Liver (tissue), 8 donors: ENCODE measurements at regions not wholly inside any gene's neighbourhood (a gene's known extent, or its start where the extent isn't known, plus 50 kb on each side); places are given as distances from the start of the nearest gene placed in this dataset.
"Not testable (repeated sequence)": the region's sequence is repeated elsewhere in the genome, so short reads cannot be mapped to it uniquely, and the experiment has no call there.

Experiments used
- DNase-seq: peaks from one replicate; pipeline ENCODE4 v3.0.0-alpha.2; 2017; ENCODE audit warnings: low spot score
- H3K27ac ChIP-seq, 2 donors: one replicate each; pipeline ENCODE4 v1.7.0; 2013; ENCODE audit warnings: inconsistent platforms in 2 of 2, low read length in 2 of 2, control low read depth in 1 of 2, low read depth in 1 of 2, mild to moderate bottlenecking in 1 of 2
- H3K27me3 ChIP-seq, 4 donors: one replicate each; pipeline versions ENCODE4 v1.6.1 to v1.7.0; 2013; ENCODE audit warnings: low read length in 3 of 4, inconsistent platforms in 1 of 4, mild to moderate bottlenecking in 1 of 4, moderate library complexity in 1 of 4; ENCODE audit not compliant: control insufficient read depth in 4 of 4, insufficient read depth in 4 of 4
- H3K36me3 ChIP-seq, 4 donors: one replicate each; pipeline versions ENCODE4 v1.6.1 to v1.7.0; 2013; ENCODE audit warnings: low read length in 3 of 4, mild to moderate bottlenecking in 3 of 4, low read depth in 1 of 4, moderate library complexity in 1 of 4; ENCODE audit not compliant: control insufficient read depth in 4 of 4, insufficient read depth in 3 of 4
- H3K4me1 ChIP-seq, 4 donors: one replicate each; pipeline versions ENCODE4 v1.6.1 to v1.7.0; 2013; ENCODE audit warnings: low read length in 3 of 4, mild to moderate bottlenecking in 3 of 4, moderate library complexity in 1 of 4; ENCODE audit not compliant: control insufficient read depth in 4 of 4, insufficient read depth in 4 of 4
- H3K4me3 ChIP-seq, 3 donors: one replicate each; pipeline versions ENCODE4 v1.6.1 to v1.7.0; 2013; ENCODE audit warnings: low read length in 3 of 3, control low read depth in 1 of 3, low read depth in 1 of 3, mild to moderate bottlenecking in 1 of 3
- H3K9ac ChIP-seq, 2 donors: one replicate each; pipeline ENCODE4 v1.7.0; 2013; ENCODE audit warnings: low read length in 2 of 2, mild to moderate bottlenecking in 2 of 2, moderate library complexity in 2 of 2, control low read depth in 1 of 2, low read depth in 1 of 2
- H3K9me3 ChIP-seq, 4 donors: one replicate each; pipeline versions ENCODE4 v1.6.1 to v1.7.0; 2013; ENCODE audit warnings: low read length in 3 of 4; ENCODE audit not compliant: control insufficient read depth in 4 of 4
- CTCF ChIP-seq: fragments of 150-350 bp; IDR thresholded peaks from 2 replicates; pipeline ENCODE4 v1.5.1; 2017; ENCODE audit warnings: improper control_type of control experiment, low read depth, low read length; ENCODE audit not compliant: missing input control
- EGR1 ChIP-seq, 2 donors: IDR thresholded peaks; 2 replicates each; pipeline ENCODE4 v1.6.1; 2016 to 2018; ENCODE audit warnings: antibody characterized with exemption in 2 of 2, low read depth in 2 of 2
- FOXA1 ChIP-seq: IDR thresholded peaks from 2 replicates; pipeline ENCODE4 v1.6.1; 2016; ENCODE audit warnings: antibody characterized with exemption
- FOXA2 ChIP-seq: IDR thresholded peaks from 2 replicates; pipeline ENCODE4 v1.6.1; 2016; ENCODE audit warnings: antibody characterized with exemption
- GABPA ChIP-seq, 2 donors: IDR thresholded peaks in 1 of 2; conservative IDR thresholded peaks in 1 of 2; 2 replicates each; pipeline ENCODE4 v1.6.1; 2016; ENCODE audit warnings: antibody characterized with exemption in 2 of 2, mild to moderate bottlenecking in 1 of 2, moderate library complexity in 1 of 2
- HNF4G ChIP-seq: IDR thresholded peaks from 2 replicates; pipeline ENCODE4 v1.6.1; 2016; ENCODE audit warnings: antibody characterized with exemption
- JUND ChIP-seq, 2 donors: IDR thresholded peaks; 2 replicates each; pipeline ENCODE4 v1.6.1; 2016; ENCODE audit warnings: antibody characterized with exemption in 2 of 2
- MAX ChIP-seq: IDR thresholded peaks from 2 replicates; pipeline ENCODE4 v1.6.1; 2016; ENCODE audit warnings: antibody characterized with exemption
- SP1 ChIP-seq: IDR thresholded peaks from 2 replicates; pipeline ENCODE4 v1.6.1; 2018; ENCODE audit warnings: antibody characterized with exemption, mild to moderate bottlenecking
- TAF1 ChIP-seq: conservative IDR thresholded peaks from 2 replicates; pipeline ENCODE4 v1.6.1; 2016; ENCODE audit warnings: antibody characterized with exemption, mild to moderate bottlenecking
- YY1 ChIP-seq: IDR thresholded peaks from 2 replicates; pipeline ENCODE4 v1.6.1; 2016; ENCODE audit warnings: antibody characterized with exemption, mild to moderate bottlenecking
- ZBTB33 ChIP-seq: IDR thresholded peaks from 2 replicates; pipeline ENCODE4 v1.6.1; 2016; ENCODE audit warnings: antibody characterized with exemption
- WGBS: extraction: QIAGEN DNeasy Blood & Tissue Kit; methylation state at CpG from one replicate; pipeline ENCODE4 v1.1.7; 2013; 5-methylcytosine and 5-hydroxymethylcytosine counted together
- TF ChIP-seq, protein P1 (sequence below): IDR thresholded peaks from 2 replicates; pipeline ENCODE4 v1.6.1; 2016; ENCODE audit warnings: antibody characterized with exemption, mild to moderate bottlenecking
- TF ChIP-seq, protein P2 (sequence below): IDR thresholded peaks from 2 replicates; pipeline ENCODE4 v1.6.1; 2016; ENCODE audit warnings: antibody characterized with exemption
- donor health status: healthy.
- donor health status: healthy.
- donor health status: healthy.
- donor health status: healthy.
- donor health status: healthy.

GRCh38 chr5:116730185-116730584, 155.6 kb upstream of the SEMA6A start (continued):
- TF ChIP-seq CTCF (no peak), JUND (IDR thresholded peaks at IDR 0.05) (no peak), SP1 (no peak)

DNA sequence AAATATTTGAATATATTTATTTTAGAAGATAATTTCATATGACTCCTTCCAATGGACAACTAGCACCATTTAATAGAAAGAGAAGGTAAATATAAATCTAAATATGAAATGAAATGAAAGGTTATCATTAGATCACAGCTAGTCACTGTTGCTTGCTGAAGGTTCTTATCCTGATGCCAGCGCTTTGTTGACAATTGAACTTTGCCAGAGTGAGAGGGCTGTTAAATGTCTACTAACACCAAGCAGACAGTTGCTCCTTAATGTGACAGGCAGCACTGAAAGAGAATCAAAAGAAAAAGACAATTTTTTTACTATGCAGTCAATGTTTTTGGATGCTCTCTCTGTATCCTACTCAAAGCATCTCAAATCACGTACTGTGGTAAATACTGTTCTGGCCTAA, 152.6 kb upstream of the SEMA6A start:
- Histone ChIP-seq H3K27me3 (peaks cover 0 to 10% (median 0%) of the 10 kb centered on the region in 4 donors), H3K27ac (no peak overlapping the region), H3K36me3 (no peaks in the 10 kb centered on the region), H3K9me3 (no peaks in the 10 kb centered on the region), H3K4me3 (no peak overlapping the region), H3K9ac (no peak overlapping the region), H3K4me1 (no peaks in the 10 kb centered on the region)
- WGBS: 91% methylated on average over 2 of the region's 2 CpGs
- TF ChIP-seq JUND (IDR thresholded peaks at IDR 0.05): no peak
- DNase-seq: no peak

DNA sequence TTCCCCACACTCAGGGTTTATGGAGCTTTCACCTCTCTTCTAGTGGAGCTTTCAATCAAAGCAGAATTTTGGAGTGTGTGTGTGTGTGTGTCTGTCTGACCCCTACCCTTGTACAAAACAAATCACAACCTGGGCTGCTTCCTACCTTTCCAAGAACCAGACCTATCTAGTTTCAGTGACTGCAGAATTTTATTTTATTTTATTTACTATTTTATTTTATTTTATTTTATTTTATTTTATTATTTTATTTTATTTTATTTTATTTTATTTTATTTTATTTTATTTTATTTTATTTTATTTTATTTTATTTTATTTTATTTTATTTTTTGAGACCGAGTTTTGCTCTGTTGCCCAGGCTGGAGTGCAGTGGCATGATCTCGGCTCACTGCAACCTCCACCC, 151.6 kb upstream of the SEMA6A start:
- H3K9me3 ChIP-seq, H3K27ac ChIP-seq, DNase-seq, H3K4me3 ChIP-seq, H3K4me1 ChIP-seq, H3K9ac ChIP-seq, H3K36me3 ChIP-seq: not testable (repeated sequence)
- H3K27me3 ChIP-seq: peaks cover 0 to 10% (median 0%) of the 10 kb centered on the region in 4 donors
- whole genome bisulfite sequencing: 97% methylated on average over 2 of the region's 2 CpGs

GRCh38 chr5:116724971-116725370, 150.3 kb upstream of the SEMA6A start:
- 92% methylated on average over 2 of the region's 2 CpGs for WGBS
- H3K4me1 ChIP-seq: no peaks in the 10 kb centered on the region
- no peak for DNase-seq
- H3K27me3 ChIP-seq: peaks cover 0 to 7% (median 0%) of the 10 kb centered on the region in 4 donors
- no peaks in the 10 kb centered on the region for H3K36me3 ChIP-seq
- no peaks in the 10 kb centered on the region for H3K9me3 ChIP-seq
- H3K4me3 ChIP-seq: no peak overlapping the region
- TF ChIP-seq FOXA2: no peak
- TF ChIP-seq FOXA1: no peak
- no peak for TF ChIP-seq EGR1 (IDR thresholded peaks at IDR 0.05; ENCODE audit: low read depth in 2 of 2)
- TF ChIP-seq CTCF: no peak
- TF ChIP-seq MAX: no peak
- TF ChIP-seq JUND (IDR thresholded peaks at IDR 0.05): no peak
- TF ChIP-seq HNF4G: no peak
- TF ChIP-seq, protein P1, sequence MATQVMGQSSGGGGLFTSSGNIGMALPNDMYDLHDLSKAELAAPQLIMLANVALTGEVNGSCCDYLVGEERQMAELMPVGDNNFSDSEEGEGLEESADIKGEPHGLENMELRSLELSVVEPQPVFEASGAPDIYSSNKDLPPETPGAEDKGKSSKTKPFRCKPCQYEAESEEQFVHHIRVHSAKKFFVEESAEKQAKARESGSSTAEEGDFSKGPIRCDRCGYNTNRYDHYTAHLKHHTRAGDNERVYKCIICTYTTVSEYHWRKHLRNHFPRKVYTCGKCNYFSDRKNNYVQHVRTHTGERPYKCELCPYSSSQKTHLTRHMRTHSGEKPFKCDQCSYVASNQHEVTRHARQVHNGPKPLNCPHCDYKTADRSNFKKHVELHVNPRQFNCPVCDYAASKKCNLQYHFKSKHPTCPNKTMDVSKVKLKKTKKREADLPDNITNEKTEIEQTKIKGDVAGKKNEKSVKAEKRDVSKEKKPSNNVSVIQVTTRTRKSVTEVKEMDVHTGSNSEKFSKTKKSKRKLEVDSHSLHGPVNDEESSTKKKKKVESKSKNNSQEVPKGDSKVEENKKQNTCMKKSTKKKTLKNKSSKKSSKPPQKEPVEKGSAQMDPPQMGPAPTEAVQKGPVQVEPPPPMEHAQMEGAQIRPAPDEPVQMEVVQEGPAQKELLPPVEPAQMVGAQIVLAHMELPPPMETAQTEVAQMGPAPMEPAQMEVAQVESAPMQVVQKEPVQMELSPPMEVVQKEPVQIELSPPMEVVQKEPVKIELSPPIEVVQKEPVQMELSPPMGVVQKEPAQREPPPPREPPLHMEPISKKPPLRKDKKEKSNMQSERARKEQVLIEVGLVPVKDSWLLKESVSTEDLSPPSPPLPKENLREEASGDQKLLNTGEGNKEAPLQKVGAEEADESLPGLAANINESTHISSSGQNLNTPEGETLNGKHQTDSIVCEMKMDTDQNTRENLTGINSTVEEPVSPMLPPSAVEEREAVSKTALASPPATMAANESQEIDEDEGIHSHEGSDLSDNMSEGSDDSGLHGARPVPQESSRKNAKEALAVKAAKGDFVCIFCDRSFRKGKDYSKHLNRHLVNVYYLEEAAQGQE: no peak
- TF ChIP-seq ZBTB33: no peak
- TF ChIP-seq YY1: no peak
- no peak for TF ChIP-seq TAF1
- no peak for TF ChIP-seq GABPA (IDR thresholded peaks at IDR 0.05 in 1 of 2, conservative IDR thresholded peaks at IDR 0.05 in 1 of 2)
- TF ChIP-seq, protein P2, sequence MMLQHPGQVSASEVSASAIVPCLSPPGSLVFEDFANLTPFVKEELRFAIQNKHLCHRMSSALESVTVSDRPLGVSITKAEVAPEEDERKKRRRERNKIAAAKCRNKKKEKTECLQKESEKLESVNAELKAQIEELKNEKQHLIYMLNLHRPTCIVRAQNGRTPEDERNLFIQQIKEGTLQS: no peak
- no peak overlapping the region for H3K9ac ChIP-seq
- no peak overlapping the region for H3K27ac ChIP-seq
